Endometrium (tissue), 2 donors: ENCODE measurements at regions not wholly inside any gene's neighbourhood (a gene's known extent, or its start where the extent isn't known, plus 50 kb on each side); places are given as distances from the start of the nearest gene placed in this dataset.

Source experiments
- FAIRE-seq: peaks from 2 replicates; lab custom pipeline; 2012; peaks lifted over from hg19 to GRCh38; lab: Jason Lieb, UNC
- donor health status: control.
- donor health status: control.

GRCh38 chr21:16663436-16663835 lies 849.4 kb upstream of the CXADR start:
- no peak for FAIRE-seq

- no peak for FAIRE-seq
Observed at GRCh38 chr21:16667395-16667794, 845.4 kb upstream of the CXADR start.

- FAIRE-seq, result no peak
Observed at GRCh38 chr21:16674949-16675348, 837.9 kb upstream of the CXADR start.

- FAIRE-seq, result no peak
Observed at GRCh38 chr21:16676391-16676790, 836.5 kb upstream of the CXADR start.

GRCh38 chr21:16678429-16679160 lies 834.2 kb upstream of the CXADR start:
- FAIRE-seq, result peak; percentile 72

GRCh38 chr21:16695074-16695473 lies 817.8 kb upstream of the CXADR start:
- FAIRE-seq, result no peak

GRCh38 chr21:16707274-16707673 lies 805.6 kb upstream of the CXADR start:
- no peak for FAIRE-seq

GRCh38 chr21:16708101-16708835 lies 804.6 kb upstream of the CXADR start:
- FAIRE-seq, result no peak

GRCh38 chr21:16709866-16710550 lies 802.8 kb upstream of the CXADR start:
- FAIRE-seq, result peak; percentile 86

GRCh38 chr21:16711757-16712156 lies 801.1 kb upstream of the CXADR start:
- no peak for FAIRE-seq

- FAIRE-seq, result no peak
Observed at GRCh38 chr21:16713331-16714117, 799.3 kb upstream of the CXADR start.

- FAIRE-seq, result no peak
Observed at GRCh38 chr21:16740511-16740910, 772.3 kb upstream of the CXADR start.

- FAIRE-seq, result no peak
Observed at GRCh38 chr21:16741141-16741665, 771.6 kb upstream of the CXADR start.

GRCh38 chr21:16742131-16742641 lies 770.7 kb upstream of the CXADR start:
- FAIRE-seq, result no peak

GRCh38 chr21:16742741-16743140 lies 770.1 kb upstream of the CXADR start:
- no peak for FAIRE-seq

GRCh38 chr21:16743317-16743716 lies 769.5 kb upstream of the CXADR start:
- no peak for FAIRE-seq

GRCh38 chr21:16750926-16751325 lies 761.9 kb upstream of the CXADR start:
- FAIRE-seq, result no peak

- peak; percentile 23 for FAIRE-seq
Observed at GRCh38 chr21:16751695-16752474, 761.0 kb upstream of the CXADR start.

- no peak for FAIRE-seq
Observed at GRCh38 chr21:16752475-16752857, 760.4 kb upstream of the CXADR start.

GRCh38 chr21:16755061-16755460 lies 757.8 kb upstream of the CXADR start:
- FAIRE-seq, result no peak

- FAIRE-seq, result no peak
Observed at GRCh38 chr21:16767201-16767600, 745.6 kb upstream of the CXADR start.
